K562 (cell line): ENCODE measurements at regions not wholly inside any gene's neighbourhood (a gene's known extent, or its start where the extent isn't known, plus 50 kb on each side); places are given as distances from the start of the nearest gene placed in this dataset.

Experiments used
- ATAC-seq: fragments of 200-7000 bp; cut with Tn5 transposase; 3 replicates; pipeline ENCODE4 v1.9.1; 2020; ENCODE audit warnings: moderate library complexity
- BruUV-seq: library from RNA; stranded (reverse); fragments of 400-500 nt; replicated peaks from 2 replicates; lab custom pipeline; 2021; lab: Mats Ljungman, UMichigan
- CTCF ChIA-PET: fragments of 300-600 bp; formaldehyde crosslinking; extraction: SDS; loops from one replicate; lab custom pipeline; 2021; ENCODE audit warnings: low intra/inter-chr PET ratio; lab: Yijun Ruan, JAX
- POLR2A ChIA-PET: fragments of 300-600, 350-650 bp; sonication (Branson Sonifier 250); formaldehyde crosslinking; extraction: SDS; loops from one replicate; lab custom pipeline; 2021; ENCODE audit warnings: antibody characterized with exemption, inconsistent platforms; lab: Yijun Ruan, JAX
- DNase-seq, 4 experiments: peaks; one replicate each; pipeline versions ENCODE4 v3.0.0 to v3.0.0-alpha.2; 2011 to 2018; ENCODE audit warnings: low spot score in 3 of 4, mixed read lengths in 3 of 4; ENCODE audit errors: extremely low read depth in 1 of 4
- FAIRE-seq: peaks from 2 replicates; lab custom pipeline; 2011; peaks lifted over from hg19 to GRCh38; lab: Jason Lieb, UNC
- H2AFZ ChIP-seq: 2 replicates; pipeline ENCODE4 v1.6.0; 2011; ENCODE audit warnings: low read depth, low read length, control low read depth, inconsistent platforms
- H3K27ac ChIP-seq: fragments of 200-600 bp; 3 replicates; pipeline ENCODE4 v1.8.0; 2011; ENCODE audit warnings: low read depth, mild to moderate bottlenecking, control low read depth, inconsistent platforms, low read length, moderate library complexity, mixed read lengths; ENCODE audit errors: extremely low read depth
- H3K27me3 ChIP-seq, 2 experiments: fragments of 300-600 bp in 1 of 2; 2 replicates in 1 of 2; 3 replicates in 1 of 2; pipeline versions ENCODE4 v1.6.0 to v1.8.0; 2011; ENCODE audit warnings: inconsistent platforms in 2 of 2, low read length in 2 of 2, mild to moderate bottlenecking in 1 of 2, mixed read lengths in 1 of 2, moderate library complexity in 1 of 2; ENCODE audit not compliant: control insufficient read depth in 2 of 2, insufficient read depth in 2 of 2
- H3K36me3 ChIP-seq: fragments of 300-600 bp; 3 replicates; pipeline ENCODE4 v1.8.0; 2011; ENCODE audit warnings: mild to moderate bottlenecking, low read length, inconsistent platforms; ENCODE audit not compliant: control insufficient read depth, insufficient read depth
- H3K4me1 ChIP-seq, 2 experiments: fragments of 200-600 bp in 1 of 2; replicated peaks in 1 of 2; 2 replicates in 1 of 2; 3 replicates in 1 of 2; pipeline versions ENCODE4 v1.5.1 to v1.8.0; 2011; ENCODE audit warnings: inconsistent platforms in 2 of 2, low read length in 2 of 2, mild to moderate bottlenecking in 1 of 2, mixed read lengths in 1 of 2, moderate library complexity in 1 of 2; ENCODE audit not compliant: control insufficient read depth in 2 of 2, insufficient read depth in 2 of 2
- H3K4me2 ChIP-seq: 2 replicates; pipeline ENCODE4 v1.6.1; 2011; ENCODE audit warnings: low read length, control low read depth, inconsistent platforms, mixed read lengths; ENCODE audit not compliant: insufficient read depth
- H3K4me3 ChIP-seq: fragments of 200-600 bp; sonication (generic), shearing (Covaris generic); 2 replicates; pipeline ENCODE4 v1.5.1; 2016; ENCODE audit warnings: control low read depth, inconsistent platforms
- H3K79me2 ChIP-seq: fragments of 200-600 bp; 3 replicates; pipeline ENCODE4 v1.8.0; 2011; ENCODE audit warnings: low read length, inconsistent platforms; ENCODE audit not compliant: control insufficient read depth, insufficient read depth
- H3K9ac ChIP-seq, 2 experiments: 2 replicates each; pipeline versions ENCODE4 v1.6.0 to v1.6.1; 2011; ENCODE audit warnings: low read depth in 2 of 2, low read length in 2 of 2, control low read depth in 1 of 2, inconsistent platforms in 1 of 2, mild to moderate bottlenecking in 1 of 2, mixed read lengths in 1 of 2; ENCODE audit not compliant: insufficient read depth in 1 of 2
- H3K9me1 ChIP-seq: one replicate; pipeline ENCODE4 v1.6.0; 2011; ENCODE audit warnings: inconsistent platforms, mild to moderate bottlenecking, low read length, moderate library complexity; ENCODE audit not compliant: control insufficient read depth, insufficient read depth
- H3K9me3 ChIP-seq: replicated peaks from 2 replicates; pipeline ENCODE4 v1.5.1; 2011; ENCODE audit warnings: low read depth, low read length, inconsistent platforms; ENCODE audit not compliant: control insufficient read depth, insufficient read depth
- H4K20me1 ChIP-seq: replicated peaks from 2 replicates; pipeline ENCODE4 v1.6.1; 2011; ENCODE audit warnings: low read length, inconsistent platforms, mixed read lengths; ENCODE audit not compliant: control insufficient read depth, insufficient read depth
- CREB3L1 ChIP-seq: fragments of 450-650 bp; IDR thresholded peaks from 2 replicates; pipeline ENCODE4 v1.6.1; 2014; ENCODE audit warnings: low read depth, mild to moderate bottlenecking, moderate library complexity, borderline replicate concordance
- ELF2 ChIP-seq: fragments of 250-450 bp; sonication (Bioruptor Pico); IDR thresholded peaks from 2 replicates; pipeline ENCODE4 v1.5.0; 2021; ENCODE audit warnings: mild to moderate bottlenecking
- EWSR1 ChIP-seq: fragments of 450-650 bp; IDR thresholded peaks from 2 replicates; pipeline ENCODE4 v1.6.1; 2018; ENCODE audit warnings: borderline replicate concordance, mild to moderate bottlenecking, low read depth, moderate library complexity; ENCODE audit not compliant: partially characterized antibody
- HDAC3 ChIP-seq: fragments of 450-650 bp; IDR thresholded peaks from 2 replicates; pipeline ENCODE4 v1.6.1; 2018; ENCODE audit warnings: borderline replicate concordance, mild to moderate bottlenecking, moderate library complexity; ENCODE audit not compliant: partially characterized antibody
- PURB ChIP-seq: sonication (generic); formaldehyde crosslinking; IDR thresholded peaks from 2 replicates; pipeline ENCODE4 v1.9.0; 2021; ENCODE audit warnings: low read depth, mild to moderate bottlenecking, missing genetic modification reagents
- SRF ChIP-seq, 2 experiments: fragments of 250-450, 450-650 bp in 1 of 2; sonication (Bioruptor Pico) in 1 of 2; sonication (generic) in 1 of 2; formaldehyde crosslinking; IDR thresholded peaks; 2 replicates each; pipeline versions ENCODE4 v1.5.0 to v1.5.1; 2020 to 2022; ENCODE audit warnings: mild to moderate bottlenecking in 1 of 2, missing genetic modification reagents in 1 of 2
- whole genome bisulfite sequencing: fragments of 100-300 bp; shearing (Covaris generic); methylation state at CpG from one replicate; pipeline ENCODE4 v1.1.6; 2016; ENCODE audit warnings: low coverage, mixed read lengths; ENCODE audit not compliant: insufficient coverage; ENCODE audit errors: missing lambda C conversion rate; 5-methylcytosine and 5-hydroxymethylcytosine counted together
- in situ Hi-C: fragments of 300-500 bp; cut with MboI; formaldehyde crosslinking; loops from 4 replicates; pipeline ENCODE4 v1.15.0; 2018; ENCODE audit warnings: inconsistent platforms, mixed read lengths
- intact Hi-C: fragments of 100-400 bp; cut with micrococcal nuclease; formaldehyde crosslinking; loops from 2 replicates; pipeline ENCODE4 v1.14.2; 2022

GRCh38 chr10:57221674-57222073, 860.6 kb upstream of the ZWINT start:
- no TSS peak for BruUV-seq
- Histone ChIP-seq H3K36me3 (no peaks in the 10 kb centered on the region), H3K27me3 (no peaks in the 10 kb centered on the region), H3K4me3 (no peak overlapping the region), H3K4me1 (no peaks in the 10 kb centered on the region), H3K9me1 (no peaks in the 10 kb centered on the region), H2AFZ (no peak overlapping the region), H3K9me3 (no peaks in the 10 kb centered on the region), H3K9ac (no peak overlapping the region), H3K27ac (no peak overlapping the region), H3K79me2 (no peaks in the 10 kb centered on the region), H4K20me1 (no peaks in the 10 kb centered on the region), H3K4me2 (no peak overlapping the region)
- ATAC-seq = no peak
- TF ChIP-seq CREB3L1 = no peak
- no peak for TF ChIP-seq ELF2 (CRISPR knock-in tag)
- TF ChIP-seq SRF (CRISPR knock-in tag; IDR thresholded peaks at IDR 0.05) = no peak
- WGBS = 2% methylated on average over 3 of the region's 3 CpGs
- CTCF ChIA-PET = no interaction called here
- intact Hi-C loops = no loop called here
- DNase-seq = no peak
- POLR2A ChIA-PET = no interaction called here
- FAIRE-seq = no peak
- in situ Hi-C loops = no loop called here

- Histone ChIP-seq H2AFZ (no peak overlapping the region), H3K9me3 (peaks cover 3% of the 10 kb centered on the region; the same call in 1 of the 2 replicates), H3K4me2 (no peak overlapping the region), H3K4me1 (no peaks in the 10 kb centered on the region), H3K4me3 (no peak overlapping the region), H3K9me1 (no peaks in the 10 kb centered on the region), H3K79me2 (no peaks in the 10 kb centered on the region), H3K27me3 (no peaks in the 10 kb centered on the region), H3K27ac (no peak overlapping the region), H3K9ac (no peak overlapping the region), H3K36me3 (no peaks in the 10 kb centered on the region), H4K20me1 (no peaks in the 10 kb centered on the region)
- in situ Hi-C loops = no loop called here
- TF ChIP-seq EWSR1 (no peak), PURB (CRISPR knock-in tag) (no peak), HDAC3 (no peak)
- ATAC-seq (no peak), DNase-seq (no peak), FAIRE-seq (no peak)
- ChIA-PET POLR2A (no interaction called here), CTCF (no interaction called here)
- no TSS peak for BruUV-seq
- intact Hi-C loops = no loop called here
These were observed 857.3 kb upstream of the ZWINT start for GRCh38 chr10:57218382-57218781.
